ENCODE measurements at regions not wholly inside any gene's neighbourhood (a gene's known extent, or its start where the extent isn't known, plus 50 kb on each side); places are given as distances from the start of the nearest gene placed in this dataset.

DNA sequence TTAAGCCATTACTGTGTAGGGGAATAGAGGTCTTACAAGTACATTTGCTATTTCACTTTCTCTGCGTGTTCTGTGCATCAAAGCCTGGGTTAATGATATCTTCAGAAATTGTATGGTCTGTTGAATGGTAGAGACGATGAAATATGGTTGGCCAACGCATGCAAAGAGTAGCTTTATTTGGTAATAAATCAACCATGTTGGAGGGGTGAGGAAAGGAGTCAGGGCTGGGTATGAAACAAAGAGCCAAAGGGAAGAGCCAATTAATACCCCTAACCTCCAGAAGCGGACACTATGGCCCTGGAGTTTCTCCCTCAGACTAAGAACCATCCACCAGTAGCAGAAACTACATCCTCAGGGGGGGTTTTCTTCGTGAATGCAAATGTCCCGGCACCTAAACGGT, 1974.0 kb upstream of the WWC1 start:
- DNase-seq, result no peak

DNA sequence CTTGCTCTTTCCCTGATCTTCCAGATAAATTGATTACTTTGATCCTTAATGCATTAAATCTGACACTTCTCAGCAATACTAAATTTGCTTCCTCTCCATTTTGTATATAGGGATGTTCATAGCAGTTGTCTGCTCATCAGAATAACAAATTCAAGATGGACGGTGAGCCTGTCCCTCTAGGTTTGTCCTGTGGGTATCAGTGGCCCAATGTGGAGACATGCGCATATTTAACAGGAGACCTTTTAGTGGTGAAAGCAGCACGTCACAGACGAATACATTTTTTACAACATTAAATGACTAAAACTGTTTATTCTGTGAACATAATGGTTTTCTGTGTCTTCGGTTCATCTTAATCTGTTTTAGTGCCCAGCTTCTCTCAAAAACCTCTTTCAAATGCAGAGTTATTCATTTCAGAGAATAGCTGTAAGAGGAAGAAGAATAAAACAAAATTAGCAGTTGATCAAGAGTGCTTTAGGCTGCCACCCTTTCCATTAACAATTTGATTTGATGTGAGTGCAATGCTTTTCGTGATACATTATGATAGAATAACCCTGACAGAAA, 1970.4 kb upstream of the WWC1 start:
- no peak for DNase-seq

DNA sequence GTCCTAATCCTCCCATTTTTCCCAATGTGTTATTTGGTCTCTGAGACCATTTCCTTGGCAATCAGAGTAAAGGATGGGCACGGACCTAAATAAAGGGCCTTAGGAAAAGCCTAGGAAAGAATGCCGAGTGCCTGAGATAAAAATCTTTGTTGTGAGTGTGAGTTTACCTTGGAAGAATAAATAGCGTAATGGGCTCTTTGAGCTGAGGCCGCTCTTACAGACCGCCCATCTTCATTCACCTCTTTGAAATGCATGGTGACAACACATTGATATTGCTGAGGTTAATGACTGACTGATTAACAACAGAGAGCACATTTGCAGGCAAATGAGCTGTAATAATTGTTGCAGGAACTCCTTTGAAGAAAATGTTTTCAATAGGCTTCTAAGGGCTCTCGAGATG, 1967.1 kb upstream of the WWC1 start:
- DNase-seq, result no peak

DNA sequence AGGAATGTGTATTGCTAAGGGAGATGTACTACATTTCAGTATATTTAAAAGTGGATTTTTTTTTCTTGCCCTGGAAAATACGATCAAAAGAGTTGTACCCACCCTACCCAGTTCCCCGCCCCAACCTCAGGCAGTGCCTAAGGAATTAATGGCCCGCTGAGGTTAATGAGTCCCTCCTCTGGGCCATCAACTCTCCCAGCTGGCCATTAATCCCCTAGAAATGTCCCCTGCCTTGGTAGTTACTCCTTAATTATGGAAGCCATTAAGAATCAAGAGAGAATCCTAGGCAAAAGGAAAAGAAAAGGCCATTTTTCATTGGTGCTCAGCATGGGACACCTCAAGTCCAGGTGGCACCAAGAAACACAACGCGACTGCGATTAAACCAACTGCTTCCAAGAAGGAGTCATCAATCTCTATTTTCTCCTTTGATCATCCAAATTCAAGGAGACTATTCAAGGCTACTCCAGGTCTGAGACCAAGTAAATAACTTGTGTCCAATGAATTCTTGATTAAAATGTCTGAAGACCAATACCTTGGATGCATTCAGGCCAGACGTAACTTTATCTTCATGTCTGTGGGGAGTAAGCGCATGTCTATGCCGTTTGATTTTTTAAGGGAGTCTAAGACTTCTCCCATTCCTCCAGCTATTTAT, 1962.2 kb upstream of the WWC1 start:
- no peak for DNase-seq

DNA sequence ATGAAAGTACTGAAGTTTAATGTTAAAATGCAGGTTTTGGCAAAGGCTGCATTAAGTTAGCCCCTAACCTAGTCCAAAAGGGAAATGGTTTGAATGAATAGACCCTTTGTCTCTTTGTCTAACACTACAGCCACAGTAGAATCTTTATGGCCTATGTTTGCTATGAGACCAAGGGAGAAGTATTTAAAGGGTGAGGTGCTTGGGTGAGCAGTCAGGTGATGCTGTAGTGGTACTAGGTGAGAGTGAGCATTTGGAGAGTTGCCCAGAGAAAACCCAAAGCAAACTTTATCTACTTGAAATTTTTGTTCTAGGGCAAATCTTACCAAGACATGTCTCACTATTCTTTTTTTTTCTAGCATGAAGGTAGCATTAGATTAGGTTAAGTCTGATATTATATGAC, 1961.4 kb upstream of the WWC1 start:
- DNase-seq, result no peak

DNA sequence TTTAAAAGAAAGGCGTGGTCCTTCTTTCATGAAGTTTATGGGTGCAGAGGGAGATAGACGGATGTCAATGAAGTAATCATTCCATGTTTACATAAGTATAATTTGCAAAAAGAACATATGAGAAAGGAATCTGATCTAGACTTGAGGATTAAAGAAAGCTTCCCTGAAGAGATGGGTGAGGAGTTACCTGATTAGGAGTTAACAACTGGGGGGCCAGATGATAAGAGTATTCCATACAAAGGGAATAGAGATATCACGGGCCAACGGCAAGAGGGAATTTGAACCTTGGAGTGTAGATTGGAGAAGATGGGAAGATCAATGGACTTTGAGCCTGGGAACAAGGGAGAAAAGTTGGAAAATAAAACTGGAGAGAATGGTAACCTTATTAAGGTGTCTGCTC, 1959.9 kb upstream of the WWC1 start:
- DNase-seq, result no peak

DNA sequence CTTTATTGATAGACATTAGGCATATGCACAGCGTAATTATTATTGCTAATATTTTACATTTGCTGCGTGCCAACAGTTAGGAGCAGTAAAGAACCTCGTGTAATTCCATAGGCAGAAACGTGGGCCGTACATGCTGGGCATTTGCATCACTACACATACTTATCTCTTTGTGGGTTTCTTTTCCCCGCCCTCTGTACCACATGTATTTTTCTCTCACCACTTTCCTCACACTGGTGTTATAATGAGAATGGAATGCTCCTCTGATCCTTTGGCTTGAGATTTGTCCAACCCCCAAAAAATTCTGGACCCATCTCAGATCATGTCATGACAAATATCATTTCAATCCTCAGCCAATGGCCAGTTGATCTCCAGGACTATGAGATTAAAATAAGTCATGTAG, 1952.6 kb upstream of the WWC1 start:
- DNase-seq, result no peak

DNA sequence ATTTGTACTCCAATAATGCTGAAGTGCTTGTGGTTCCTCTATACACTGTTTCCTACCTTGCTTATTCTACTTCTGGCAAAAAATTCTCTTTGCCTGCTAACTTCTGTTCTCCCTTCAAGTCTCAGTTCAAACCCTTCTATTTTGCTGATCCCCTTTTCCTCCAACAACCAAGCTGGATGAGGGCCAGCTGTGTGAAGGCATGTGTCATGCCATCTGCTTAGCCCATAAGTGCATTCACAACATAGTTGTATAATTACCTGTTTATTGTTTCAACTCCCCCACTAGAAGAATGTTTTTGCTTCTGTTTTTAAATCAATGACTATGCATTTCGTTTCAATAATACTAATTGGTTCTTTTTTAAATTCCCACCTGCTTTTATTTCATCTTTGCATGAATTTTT, 1951.4 kb upstream of the WWC1 start:
- no peak for DNase-seq

DNA sequence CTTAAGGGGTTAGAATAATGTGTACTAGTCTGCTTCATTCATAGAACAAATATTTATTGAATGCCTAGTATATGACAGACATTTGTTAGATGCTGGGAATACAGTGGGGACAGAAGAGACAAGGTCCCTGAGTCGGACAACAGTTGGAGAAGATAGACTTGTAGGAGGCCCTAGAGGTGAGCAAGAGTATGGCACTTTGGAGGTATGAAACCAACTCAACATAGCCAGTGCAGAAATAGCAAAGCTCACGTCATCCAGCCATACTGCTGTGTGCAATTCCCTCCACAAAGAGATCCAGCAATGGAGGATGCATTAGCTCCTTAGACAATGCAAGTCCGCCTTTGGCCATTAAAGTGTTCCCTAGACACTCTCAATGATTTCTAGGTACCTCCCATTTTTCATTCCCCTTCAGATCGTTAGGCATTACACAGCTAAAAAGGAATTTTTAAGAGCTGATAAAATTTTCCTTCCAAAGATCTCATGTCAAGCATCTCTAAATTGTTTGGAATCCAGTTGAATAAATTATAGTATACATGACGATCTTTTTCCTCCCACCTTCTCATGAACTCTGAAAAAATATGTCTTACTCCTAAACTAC, 1949.6 kb upstream of the WWC1 start:
- DNase-seq, result no peak

DNA sequence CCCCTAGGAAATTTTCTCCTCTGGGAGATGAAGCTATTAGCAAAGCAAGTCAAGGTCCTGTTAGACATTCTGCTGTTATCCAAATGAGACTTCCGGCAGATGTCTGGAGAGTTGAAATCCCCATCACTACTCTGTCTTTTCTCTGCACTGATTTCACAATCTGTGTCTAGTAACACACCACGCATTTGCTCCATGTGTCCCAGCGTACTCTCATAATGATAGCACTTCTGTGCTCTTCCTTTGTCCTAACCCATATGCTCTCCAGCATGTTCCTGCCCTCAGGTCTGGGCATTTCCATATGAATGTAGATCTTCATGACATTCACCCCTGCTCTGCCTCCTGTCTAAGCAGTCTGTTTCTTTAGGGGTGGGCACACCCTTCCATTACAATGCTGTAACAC, 1949.0 kb upstream of the WWC1 start:
- DNase-seq, result no peak

DNA sequence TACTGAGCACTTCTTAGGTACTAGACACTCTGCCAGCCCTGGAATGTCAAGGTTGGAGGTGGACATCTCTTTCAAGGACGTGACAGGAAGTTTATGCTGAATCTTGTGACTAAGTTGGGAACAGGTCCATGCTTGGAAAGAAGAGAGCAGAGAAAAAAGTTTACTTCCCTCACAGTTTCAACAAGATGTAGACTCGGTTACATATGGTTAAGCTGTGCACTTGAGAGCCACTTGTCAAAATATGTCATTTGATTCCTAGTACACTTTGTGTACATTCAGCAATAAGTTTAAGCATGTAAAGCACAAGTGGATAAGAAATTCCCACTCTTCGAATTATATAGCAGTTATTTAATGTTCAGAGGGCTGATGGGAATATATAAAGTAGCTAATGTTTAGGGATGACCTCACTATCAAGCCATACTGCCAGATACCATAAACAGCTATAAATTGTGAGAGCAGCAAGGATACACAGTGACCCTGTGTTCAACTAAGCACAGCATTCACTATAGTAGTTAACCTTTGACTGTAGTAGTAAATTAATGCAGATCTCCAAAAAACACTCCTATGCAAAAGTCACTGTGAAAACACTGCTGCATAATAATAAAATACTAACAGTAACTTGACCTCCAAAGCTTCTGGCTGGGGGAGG, 1944.6 kb upstream of the WWC1 start:
- no peak for DNase-seq

DNA sequence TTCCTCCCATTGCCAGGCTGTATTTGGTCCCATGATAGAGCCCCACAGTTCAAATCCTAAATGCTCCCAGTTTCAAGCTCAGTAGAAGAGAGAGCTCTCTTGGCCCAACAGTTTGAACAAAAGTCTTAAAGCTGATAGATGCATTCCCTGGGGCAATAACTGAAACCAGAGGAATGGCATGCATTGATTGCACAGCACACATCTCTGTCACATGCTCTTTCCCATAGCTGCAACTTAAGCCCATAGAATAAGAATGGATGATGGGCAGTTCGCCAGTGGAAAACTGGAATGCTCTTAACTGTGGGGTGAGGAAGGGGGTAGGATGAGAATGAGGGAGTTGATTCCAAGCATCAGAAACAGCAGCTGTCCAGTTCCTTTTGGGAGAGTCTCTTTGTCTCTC, 1942.4 kb upstream of the WWC1 start:
- DNase-seq, result no peak

DNA sequence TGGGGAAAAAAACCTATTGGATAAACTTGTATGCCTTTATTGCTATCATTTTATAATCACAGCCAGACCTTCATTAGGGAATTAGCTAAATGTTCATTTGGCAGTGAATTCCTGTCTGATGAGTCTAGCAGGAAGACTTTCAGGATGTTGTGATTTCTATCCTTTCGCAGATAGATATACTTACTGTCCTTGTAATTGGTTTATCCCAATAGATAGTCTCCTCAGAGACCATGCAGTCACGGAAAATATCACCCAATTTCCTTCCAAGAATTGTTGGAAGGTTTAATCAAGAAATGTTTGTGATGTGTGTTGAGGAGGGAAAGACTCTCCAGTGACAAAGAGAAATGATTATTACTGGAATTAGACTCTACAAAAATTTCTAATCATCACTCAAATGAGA, 1937.9 kb upstream of the WWC1 start:
- DNase-seq, result no peak

DNA sequence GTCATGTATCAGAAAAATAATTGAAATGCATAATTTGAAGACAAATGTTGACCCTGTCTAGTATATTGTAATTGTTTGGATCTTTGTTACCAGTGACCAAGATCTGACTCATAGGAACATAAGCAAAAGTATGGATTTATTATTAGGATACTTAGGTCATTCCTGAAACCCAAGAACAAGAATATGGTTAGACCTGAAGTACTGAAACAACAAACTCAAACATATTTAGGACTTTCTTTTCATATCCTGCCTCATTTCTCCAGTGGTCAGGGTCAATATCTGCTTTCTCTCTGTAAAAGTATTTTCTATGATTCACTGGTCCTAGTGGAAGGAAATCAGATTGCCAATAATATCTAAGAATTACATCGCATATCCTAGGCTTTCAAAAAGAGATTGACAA, 1937.1 kb upstream of the WWC1 start:
- DNase-seq, result no peak

DNA sequence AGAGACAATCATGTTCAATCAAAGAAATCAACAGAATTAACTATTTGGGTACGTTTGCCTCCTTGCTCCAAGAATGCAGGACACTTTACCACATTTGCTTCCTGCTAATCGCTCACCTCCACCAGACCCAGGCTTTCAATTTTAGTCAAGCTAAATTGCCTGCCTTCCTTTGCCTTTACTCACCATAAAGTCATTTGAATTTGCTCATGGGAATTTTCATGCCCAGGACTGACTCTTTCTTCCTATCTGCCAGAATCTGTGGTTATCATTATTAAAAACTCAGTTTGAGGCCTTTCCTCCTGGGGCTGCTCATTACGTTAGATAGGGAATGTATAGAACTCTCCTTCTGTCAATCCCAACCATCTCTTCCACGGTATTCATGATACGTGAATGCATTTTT, 1935.3 kb upstream of the WWC1 start:
- DNase-seq, result no peak

DNA sequence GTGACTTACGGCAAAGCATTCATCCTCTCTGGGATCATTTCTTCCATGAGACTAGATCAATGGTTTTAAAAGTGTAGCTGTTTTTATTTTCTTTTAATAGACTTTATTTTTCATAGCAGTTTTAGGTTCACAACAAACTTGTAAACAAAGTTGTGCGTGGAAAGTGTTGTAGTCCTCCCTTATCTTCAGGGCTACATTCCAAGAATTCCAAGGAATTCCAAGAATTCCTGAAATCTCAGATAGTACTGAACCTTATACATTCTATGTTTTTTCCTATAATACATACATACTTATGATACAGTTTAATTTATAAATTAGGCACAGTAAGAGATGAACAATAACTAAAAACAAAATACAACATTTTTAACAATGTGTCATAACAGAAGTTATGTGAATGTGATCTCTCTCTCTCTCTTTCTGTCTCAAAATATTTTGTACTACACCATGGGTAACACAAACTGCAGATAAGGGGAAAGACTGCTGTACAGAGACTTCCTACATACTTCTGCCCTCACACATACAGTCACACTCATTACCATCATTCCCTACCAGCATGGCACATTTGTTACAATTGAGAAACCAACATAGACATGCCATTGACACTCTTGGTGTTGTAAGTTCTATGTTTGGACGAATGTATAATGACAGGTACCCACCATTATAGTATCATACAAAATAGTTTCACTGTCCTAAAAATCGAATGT, 1933.2 kb upstream of the WWC1 start:
- no peak for DNase-seq

DNA sequence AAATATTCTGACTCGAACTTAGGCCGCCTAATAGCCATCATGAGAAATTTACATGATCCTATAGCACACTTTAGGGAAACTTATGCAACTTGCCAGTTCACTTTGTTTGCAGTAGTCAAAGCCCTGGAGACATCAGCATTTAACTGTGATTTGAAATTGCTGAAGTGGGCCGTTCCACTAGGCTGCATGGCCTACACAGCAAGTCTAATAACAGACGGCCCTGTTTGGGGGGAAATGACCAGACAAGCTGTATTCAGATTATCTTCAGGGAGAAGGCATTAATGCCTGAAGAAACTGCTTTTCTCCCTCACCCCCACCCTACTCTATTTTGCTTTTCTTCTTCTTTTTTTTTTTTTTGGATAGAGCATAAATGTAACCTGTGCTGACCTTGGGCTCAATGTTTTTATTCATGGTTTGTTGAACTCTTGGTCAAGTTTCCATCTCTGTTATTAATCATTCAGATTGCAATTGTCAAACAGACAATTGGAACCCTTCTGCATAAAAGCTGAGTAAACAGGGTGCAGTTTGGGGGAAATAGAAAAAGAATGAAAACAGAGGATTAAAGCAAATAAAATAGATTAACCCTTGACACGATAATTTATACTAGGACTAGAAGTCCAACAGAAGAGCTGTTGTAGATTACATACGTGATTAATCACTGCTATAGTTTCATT, 1928.2 kb upstream of the WWC1 start:
- DNase-seq, result no peak

DNA sequence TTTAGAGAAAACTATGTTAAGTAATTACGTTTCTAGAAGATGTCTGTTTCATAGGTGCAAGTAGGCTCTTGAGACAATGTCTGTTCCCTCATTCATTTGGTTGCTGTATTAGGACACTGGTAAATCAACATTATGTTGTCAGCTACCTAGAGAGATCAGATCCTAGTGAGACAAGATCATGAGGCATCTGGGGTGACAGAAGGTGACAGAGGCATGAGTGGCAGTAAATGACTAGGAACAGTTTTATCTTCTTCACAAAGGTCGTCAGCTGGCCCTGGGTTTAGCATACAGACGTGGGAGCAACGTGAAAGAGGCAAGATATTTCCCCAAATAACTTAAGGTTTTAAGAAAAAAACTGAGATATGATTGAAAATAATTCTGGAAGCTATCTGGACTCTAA, 1926.3 kb upstream of the WWC1 start:
- no peak for DNase-seq

DNA sequence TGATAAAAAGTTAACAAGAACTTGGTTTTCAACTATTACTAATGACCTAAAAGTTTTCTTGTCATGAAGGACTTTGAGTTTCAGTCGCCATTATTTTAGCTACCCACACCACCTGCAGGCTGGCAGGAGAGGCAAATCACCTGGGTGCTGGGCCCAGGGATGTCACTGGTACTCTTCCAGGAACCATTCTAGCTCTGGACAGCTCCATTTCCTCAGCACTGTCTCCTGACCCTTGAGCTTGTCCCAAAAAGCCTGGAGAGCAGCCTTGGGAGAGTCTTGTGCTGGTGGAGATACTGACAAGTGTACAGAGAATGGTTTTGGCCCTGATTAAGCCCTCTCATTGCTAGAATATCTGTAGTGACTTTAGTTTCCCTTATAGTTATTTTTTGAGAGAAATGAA, 1924.1 kb upstream of the WWC1 start:
- DNase-seq, result no peak

DNA sequence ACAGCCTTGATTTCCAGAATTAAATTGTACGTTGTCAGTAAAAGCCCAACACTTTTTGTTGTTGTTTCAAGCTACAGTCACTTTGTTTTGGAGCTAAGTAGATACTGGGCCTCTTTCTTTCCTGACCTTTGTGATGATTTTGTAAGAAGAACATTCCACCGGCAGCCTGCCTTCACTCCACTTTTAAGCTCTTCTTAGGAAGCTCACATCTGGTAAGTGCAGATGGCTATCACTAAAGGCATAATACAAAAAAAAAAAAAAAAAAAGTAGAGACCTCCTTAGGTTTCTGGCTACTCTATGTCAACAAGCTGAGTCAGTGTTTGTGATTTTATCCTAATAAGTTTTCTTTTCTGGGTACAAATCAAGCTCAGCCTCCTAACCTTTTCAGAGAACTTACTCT, 1922.1 kb upstream of the WWC1 start:
- DNase-seq, result no peak

DNA sequence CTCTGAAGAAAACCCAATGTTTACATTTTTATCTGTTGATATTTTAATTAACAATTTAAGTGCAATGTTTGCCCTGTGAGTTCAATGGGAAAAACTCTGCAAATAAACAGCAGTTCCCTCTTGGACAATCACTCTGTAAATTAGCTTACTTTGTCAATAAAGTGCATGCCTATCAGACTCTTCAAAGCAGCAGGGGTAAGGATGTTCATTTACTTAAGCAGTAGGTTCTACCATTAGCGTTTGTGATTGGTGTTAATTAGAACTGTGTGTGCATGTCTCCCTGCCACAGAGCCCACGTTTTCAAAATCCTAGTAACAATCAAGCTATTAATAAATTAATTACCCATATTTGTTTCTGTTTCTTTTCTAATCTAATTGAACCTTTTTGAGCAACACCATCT, 1921.6 kb upstream of the WWC1 start:
- DNase-seq, result no peak

DNA sequence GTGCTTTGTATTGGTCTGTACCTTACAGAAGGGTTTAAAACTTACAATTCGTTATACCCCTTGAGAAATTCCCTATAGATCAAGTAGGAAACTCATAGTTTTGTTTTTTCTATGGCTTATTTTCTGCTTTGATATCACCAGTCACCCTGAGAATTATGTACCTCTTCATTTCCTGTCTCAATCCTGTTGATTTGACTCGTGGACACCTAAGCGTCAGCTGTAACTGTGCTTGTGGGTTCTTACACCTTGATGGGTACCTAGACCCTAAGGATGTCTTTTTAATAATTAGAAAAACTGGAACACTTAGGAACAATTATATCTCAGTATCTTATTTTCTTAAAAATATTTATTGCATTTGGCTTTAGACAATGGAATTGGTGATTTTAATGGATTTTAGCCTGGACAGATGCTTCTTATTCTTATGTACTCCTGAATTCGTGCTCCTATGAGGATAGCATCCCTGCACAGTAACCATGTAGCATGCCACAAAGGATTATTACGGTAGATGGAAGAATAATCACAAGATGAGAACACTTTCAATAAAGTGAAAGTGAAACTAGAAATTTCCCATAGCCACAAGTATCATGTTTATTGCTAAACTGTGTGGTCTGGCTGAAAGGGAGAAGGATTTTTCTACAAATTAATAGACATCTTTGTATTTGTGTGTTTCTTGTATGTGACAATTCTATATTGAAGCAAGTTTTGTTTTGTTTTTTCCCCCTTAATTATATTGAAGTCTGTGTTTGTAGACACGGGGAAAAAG, 1920.3 kb upstream of the WWC1 start:
- no peak for DNase-seq

DNA sequence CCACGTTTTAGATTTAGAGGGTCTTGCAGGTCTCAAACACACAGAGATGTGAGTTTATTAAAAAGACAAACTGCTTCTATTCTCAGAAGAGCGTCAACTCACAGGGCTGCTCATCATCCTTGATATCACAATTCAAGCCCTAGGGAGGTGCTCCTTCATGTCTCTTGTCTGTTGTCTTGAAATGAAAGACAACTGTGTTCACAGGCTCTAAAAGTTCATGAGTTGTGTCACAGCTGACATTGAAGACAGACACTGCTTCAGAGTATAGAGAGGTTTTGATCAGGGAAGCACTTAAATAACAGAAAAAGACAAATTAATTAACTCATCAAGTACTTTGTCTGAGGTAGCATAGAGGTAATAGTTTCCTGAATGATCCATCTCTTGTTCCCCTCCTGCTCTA, 1917.6 kb upstream of the WWC1 start:
- DNase-seq, result no peak
